ENCODE measurements at regions not wholly inside any gene's neighbourhood (a gene's known extent, or its start where the extent isn't known, plus 50 kb on each side); places are given as distances from the start of the nearest gene placed in this dataset.
"Not testable (repeated sequence)": the region's sequence is repeated elsewhere in the genome, so short reads cannot be mapped to it uniquely, and the experiment has no call there.

DNA sequence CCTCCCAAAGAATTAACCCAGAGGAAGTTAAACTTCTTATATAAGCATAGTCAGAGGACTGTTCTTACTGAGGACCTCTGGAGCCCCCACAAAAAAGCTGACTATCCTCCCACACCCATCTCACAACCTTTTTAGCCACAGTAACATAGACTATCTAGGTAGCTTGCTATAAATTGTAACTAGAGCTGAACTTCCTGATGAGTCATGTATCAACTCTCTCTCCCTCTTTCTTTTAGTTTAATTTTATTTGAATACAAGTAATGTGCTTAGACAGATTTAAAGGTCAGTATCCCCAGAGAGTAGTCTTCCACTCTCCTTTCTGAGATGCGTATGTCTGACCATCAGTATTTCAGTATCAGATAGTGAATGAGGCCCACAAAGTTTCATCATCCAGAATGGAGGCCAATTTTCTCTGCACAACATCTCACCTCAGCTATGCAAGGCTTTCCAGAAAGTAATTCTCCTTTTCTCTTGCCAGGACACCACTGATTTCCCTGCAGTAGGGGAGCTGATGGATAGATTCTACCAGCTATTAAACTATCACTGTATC, 104.0 kb upstream of the MYRIP start:
- TF ChIP-seq POLR2A (IDR thresholded peaks at IDR 0.05; ENCODE audit: low read depth, low read length): no peak
- DNase-seq (ENCODE audit: insufficient read length, low spot score) (no peak), FAIRE-seq (no peak)

DNA sequence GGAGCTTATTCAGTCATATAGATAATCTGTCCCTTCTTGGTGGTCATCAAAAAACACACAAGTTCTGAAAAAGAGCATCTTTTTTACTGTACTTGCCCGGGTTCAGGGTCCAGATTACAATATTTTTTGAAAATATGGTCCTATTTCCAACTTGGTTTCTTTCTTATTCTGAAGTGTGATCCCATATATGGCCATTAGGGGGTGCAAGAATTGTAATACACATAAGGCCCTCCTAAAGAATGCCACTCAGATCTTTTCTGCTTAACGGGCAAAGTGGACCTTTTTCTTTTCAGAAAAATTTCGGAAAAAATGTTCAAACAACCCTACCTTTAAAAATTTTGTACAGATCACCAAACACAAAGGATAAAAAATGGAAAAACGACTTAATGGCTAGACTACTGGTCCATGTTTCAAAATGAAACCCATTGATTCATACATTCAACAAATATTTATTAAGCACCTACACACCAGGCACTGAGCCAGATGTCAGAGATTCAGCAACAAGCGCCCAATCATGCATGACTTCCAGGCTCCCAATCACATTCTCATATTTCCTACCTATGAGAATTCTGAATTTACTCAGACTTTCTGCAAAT, 102.0 kb upstream of the MYRIP start:
- no peak for DNase-seq (ENCODE audit: insufficient read length, low spot score)
- no peak for TF ChIP-seq POLR2A (IDR thresholded peaks at IDR 0.05; ENCODE audit: low read depth, low read length)
- no peak for FAIRE-seq

DNA sequence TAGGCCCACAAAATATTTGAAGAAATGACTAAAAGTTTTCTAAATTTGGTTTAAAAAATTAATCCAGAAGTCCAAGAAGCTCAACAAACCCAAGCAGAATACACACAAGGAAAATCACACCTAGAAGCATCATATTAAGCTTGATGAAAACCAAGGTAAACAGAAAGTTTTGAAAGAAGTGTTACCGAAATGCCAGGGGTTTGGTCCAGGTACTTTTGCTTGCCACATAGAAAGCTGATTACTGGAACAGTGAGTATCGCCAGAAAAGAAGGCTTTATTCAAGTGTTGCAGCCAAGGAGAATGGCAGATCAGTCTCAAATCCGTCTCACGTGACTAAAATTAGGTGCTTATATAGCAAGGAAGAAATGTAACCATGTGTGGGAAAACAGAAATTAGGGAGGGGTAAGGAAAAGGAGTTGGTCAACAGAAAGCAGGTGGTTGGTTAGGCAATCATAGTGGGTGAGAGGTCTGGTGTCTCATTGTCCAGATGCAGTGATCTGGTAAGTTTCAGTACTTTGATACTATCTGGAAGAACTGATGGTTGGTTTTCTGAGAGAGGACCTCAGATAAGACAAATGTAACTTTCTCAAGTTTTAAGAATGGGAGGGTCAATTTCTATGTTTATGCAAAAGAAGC, 96.9 kb upstream of the MYRIP start:
- no peak for TF ChIP-seq POLR2A (IDR thresholded peaks at IDR 0.05; ENCODE audit: low read depth, low read length)
- FAIRE-seq: no peak
- DNase-seq (ENCODE audit: insufficient read length, low spot score): no peak

DNA sequence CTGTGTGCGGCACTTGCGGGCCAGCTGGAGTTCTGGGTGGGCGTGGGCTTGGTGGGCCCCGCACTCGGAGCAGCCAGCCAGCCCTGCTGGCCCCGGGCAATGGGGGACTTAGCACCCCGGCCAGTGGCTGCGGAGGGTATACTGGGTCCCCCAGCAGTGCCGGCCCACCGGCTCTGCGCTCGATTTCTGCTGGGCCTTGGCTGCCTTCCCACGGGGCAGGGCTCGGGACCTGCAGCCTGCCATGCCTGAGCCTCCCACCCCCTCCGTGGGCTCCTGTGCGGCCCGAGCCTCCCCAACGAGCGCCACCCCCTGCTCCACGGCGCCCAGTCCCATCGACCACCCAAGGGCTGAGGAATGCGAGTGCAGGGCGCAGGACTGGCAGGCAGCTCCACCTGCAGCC, 96.1 kb upstream of the MYRIP start:
- DNase-seq (ENCODE audit: insufficient read length, low spot score); FAIRE-seq: not testable (repeated sequence)

DNA sequence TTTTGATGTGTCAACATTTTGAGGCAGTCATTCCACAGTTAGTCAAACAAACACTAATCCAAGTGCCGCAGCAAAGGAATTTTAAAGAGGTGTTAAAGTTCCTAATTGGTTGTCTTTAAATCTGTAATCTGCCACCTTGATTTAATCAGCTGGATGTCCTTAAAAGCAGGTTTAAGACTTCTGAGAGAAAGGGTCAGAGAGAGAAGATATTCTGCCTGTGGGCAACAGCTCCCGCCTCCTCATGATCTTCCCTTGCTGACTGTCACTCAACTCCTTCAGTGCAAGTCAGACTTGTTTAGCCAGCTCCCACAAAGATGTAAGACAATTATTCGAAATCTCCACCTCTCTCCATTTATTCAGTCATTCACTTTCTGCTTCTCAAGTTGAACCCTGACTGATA, 92.6 kb upstream of the MYRIP start:
- no peak for FAIRE-seq
- DNase-seq (ENCODE audit: insufficient read length, low spot score): no peak
- TF ChIP-seq POLR2A (IDR thresholded peaks at IDR 0.05; ENCODE audit: low read depth, low read length): no peak

DNA sequence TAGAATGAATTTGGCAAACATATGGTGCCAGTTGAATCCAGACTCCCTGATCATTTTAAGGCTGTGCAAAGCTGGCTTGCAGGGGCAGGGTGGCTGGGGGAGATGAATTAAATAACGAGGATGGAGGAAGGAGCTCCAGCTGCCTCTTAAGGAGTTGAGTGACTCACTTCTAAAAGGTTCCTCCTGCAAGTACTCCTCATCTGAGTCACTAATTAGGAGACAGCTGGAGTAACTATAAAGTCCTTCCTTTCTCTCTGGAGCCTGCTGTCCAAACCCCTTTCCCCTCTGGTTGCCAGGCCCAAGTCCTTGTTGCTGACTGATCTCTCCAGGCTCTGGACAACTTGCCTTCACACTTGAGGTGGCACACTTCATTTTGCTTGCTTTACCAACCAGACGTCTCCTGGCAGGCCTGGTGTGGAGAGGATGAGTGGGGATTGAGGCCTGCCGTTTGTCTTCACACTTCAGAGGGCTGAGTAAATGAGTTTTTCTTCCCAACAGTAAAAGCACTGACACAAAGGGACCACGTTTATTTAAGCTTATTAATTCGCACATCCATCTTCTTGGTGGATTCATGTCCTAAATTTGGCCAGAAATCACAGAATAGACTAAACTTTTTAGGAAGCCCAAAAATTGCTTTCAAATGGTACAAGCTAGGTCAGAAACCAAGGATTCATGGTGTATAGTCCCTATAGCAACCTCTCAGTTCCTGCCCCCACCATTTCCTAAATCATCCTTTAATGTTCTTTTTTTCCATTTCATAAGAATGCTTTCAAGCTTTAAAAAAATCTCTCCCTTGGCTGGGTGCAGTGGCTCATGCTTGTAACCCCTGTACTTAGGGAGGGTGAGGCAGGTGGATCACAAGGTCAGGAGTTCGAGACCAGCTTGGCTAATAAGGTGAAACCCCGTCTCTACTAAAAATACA, 90.5 kb upstream of the MYRIP start:
- DNase-seq (ENCODE audit: insufficient read length, low spot score) (no peak), FAIRE-seq (no peak)
- TF ChIP-seq POLR2A (IDR thresholded peaks at IDR 0.05; ENCODE audit: low read depth, low read length): no peak

DNA sequence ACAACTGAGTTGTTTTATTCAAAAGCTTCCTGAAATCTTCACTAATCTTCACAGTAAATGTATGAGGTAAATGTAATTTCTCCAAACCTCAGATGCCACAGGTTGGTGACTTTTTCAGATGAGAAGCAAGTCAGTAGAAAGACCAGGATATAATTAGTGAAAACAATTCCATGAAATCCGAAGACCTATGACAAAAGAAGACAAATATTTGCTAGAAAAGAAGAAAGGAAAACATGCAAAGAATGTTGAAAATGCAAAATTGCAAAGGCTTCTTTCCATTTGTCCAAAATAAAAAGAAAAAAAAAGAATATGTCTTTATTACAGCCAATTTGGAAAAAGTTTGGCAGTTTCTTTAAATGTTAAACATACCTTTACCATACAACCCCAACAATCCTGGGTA, 88.3 kb upstream of the MYRIP start:
- TF ChIP-seq POLR2A (IDR thresholded peaks at IDR 0.05; ENCODE audit: low read depth, low read length): no peak
- FAIRE-seq (no peak), DNase-seq (ENCODE audit: insufficient read length, low spot score) (no peak)

DNA sequence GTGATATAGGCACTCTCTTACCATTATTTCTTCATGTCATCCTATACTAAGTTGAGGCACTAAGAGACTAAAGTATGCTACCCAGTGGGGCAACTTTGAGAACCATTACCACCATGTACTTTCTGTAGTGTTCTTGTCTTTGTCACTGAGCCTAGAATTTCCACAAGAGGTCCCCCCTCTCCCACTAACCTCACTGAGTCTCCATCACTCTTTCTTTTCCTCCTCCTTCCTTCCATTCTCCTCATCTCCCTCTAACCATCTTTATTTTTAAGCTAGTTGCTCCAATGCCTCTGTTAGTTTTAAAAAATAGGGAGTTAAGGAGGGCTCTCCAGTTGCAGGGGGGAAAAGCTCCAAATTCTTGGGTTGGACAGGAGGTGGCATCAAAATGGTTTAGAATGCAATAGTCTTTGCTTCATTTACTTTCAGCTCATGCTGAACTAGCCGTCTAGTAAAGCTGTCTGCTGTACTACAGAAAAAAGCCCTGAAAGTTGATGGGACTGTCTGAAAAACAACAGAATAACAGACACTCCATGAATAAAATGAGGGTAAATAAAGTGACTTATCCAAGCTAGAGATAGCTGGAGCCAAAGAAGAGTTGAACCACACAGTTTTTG, 85.1 kb upstream of the MYRIP start:
- FAIRE-seq (no peak), DNase-seq (ENCODE audit: insufficient read length, low spot score) (no peak)
- TF ChIP-seq POLR2A (IDR thresholded peaks at IDR 0.05; ENCODE audit: low read depth, low read length): no peak

DNA sequence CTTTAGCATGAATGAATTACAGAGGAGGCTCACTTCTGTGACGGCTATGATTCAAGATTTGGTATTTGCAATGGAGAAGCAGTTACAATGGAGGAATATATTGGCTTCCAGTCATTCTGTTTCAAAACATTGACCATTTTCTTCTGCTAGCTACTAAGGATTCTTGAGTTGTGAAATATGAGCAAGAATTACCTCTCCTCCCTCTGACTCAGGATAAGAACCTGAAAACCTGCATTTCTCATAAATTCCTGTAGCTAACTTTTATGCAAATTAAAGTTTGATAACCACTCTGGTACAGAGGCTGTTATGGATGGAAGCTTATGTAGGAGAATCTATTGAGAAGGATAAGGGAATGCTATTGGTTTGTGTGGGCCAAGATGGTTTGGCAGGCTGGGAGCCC, 84.1 kb upstream of the MYRIP start:
- no peak for DNase-seq (ENCODE audit: insufficient read length, low spot score)
- FAIRE-seq: no peak
- no peak for TF ChIP-seq POLR2A (IDR thresholded peaks at IDR 0.05; ENCODE audit: low read depth, low read length)

DNA sequence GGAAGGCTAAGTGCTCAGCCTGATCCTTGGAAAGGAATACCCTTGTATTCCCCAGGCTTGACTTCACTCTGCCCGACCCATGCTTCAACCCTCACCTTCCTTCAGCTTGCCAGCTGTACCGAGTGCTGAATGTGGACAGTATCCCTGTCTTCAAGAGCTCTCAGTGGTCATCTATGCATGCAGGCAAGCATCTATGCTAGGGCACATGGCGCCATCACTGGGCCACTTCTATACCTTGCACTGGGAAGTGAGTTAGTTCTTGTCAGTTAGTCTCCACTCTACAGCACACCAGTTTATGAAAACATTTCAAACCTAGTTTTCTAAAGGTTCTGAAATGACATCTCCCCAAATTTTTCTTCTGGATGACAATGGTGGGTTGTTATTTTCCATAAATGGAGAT, 82.0 kb upstream of the MYRIP start:
- FAIRE-seq (no peak), DNase-seq (ENCODE audit: insufficient read length, low spot score) (no peak)
- TF ChIP-seq POLR2A (IDR thresholded peaks at IDR 0.05; ENCODE audit: low read depth, low read length): no peak

DNA sequence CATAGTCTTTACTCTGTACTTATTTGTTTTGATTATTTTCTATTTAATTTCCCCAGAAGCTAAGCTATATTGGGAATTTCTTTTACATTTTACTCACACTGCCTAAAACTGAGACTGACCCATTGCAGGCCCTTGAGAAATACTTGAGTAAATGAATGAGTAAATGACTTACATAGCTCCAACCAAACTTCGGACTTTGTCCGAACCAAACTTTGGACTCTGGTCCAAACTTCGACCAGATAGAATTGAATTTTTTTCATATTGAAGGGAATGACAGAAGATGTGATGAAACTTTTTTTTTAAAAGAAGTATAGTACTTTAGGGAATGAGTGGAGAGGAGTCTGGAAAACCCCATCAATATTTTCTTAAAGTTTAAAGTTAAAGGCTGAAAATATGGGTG, 75.6 kb upstream of the MYRIP start:
- FAIRE-seq (no peak), DNase-seq (ENCODE audit: insufficient read length, low spot score) (no peak)
- TF ChIP-seq POLR2A (IDR thresholded peaks at IDR 0.05; ENCODE audit: low read depth, low read length): no peak

DNA sequence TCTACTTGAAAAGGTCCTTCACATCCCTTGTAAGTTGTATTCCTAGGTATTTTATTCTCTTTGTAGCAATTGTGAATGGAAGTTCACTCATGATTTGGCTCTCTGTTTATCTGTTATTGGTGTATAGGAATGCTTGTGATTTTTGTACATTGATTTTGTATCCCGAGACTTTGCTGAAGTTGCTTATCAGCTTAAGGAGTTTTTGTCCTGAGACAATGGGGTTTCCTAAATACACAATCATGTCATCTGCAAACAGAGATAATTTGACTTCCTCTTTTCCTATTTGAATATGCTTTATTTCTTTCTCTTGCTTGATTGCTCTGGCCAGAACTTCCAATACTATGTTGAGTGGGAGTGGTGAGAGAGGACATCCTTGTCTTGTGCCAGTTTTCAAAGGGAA, 69.8 kb upstream of the MYRIP start:
- not testable (repeated sequence) for DNase-seq (ENCODE audit: insufficient read length, low spot score); FAIRE-seq

DNA sequence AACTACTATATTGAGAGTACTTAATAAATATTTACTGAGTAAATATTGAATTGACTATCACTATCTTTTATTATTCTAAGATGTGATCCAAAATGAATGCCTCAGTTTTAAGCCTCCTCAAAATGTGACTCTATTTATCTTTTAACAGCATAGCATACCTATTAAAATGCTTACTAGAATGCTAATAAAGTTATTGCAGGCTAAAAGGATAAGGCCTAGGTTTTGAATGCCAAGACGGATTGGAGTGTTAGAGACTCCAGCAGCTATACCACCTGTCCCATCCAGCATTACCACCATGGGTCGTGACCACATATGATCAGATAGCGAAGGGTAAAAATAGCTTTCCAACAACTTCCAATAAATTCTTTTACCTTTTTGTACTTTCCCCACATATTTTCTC, 64.7 kb upstream of the MYRIP start:
- DNase-seq (ENCODE audit: insufficient read length, low spot score) (no peak), FAIRE-seq (no peak)
- no peak for TF ChIP-seq POLR2A (IDR thresholded peaks at IDR 0.05; ENCODE audit: low read depth, low read length)

DNA sequence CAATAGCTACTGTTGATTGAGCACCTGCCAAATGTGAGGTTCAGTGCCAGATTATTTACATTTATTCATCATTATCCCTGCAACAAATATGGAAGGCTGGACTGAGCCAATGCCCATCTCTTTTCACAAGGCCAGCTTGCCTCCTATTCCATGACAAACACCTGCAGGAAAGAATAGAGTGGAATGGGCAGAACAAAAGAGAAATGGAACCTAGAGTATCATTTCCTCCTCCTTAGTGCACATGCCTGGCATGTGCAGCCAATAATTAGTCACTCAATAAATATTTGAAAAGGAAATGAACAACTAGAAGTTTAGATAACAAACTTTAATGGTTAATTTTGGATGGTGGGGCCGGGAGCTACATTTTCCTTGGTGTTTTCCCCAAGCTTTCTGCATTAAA, 61.4 kb upstream of the MYRIP start:
- FAIRE-seq (no peak), DNase-seq (ENCODE audit: insufficient read length, low spot score) (no peak)
- no peak for TF ChIP-seq POLR2A (IDR thresholded peaks at IDR 0.05; ENCODE audit: low read depth, low read length)

All from H54 (cell line).